Liver (tissue), 3 donors: ENCODE measurements at regions not wholly inside any gene's neighbourhood (a gene's known extent, or its start where the extent isn't known, plus 50 kb on each side); places are given as distances from the start of the nearest gene placed in this dataset.

Experiments used
- ATF3 ChIP-seq: IDR thresholded peaks from 2 replicates; pipeline ENCODE4 v1.6.1; 2016; ENCODE audit warnings: antibody characterized with exemption
- CTCF ChIP-seq: fragments of 150-350 bp; IDR thresholded peaks from 2 replicates; pipeline ENCODE4 v1.5.1; 2017; ENCODE audit warnings: improper control_type of control experiment, low read depth, low read length; ENCODE audit not compliant: missing input control
- GABPA ChIP-seq, 2 donors: IDR thresholded peaks in 1 of 2; conservative IDR thresholded peaks in 1 of 2; 2 replicates each; pipeline ENCODE4 v1.6.1; 2016; ENCODE audit warnings: antibody characterized with exemption in 2 of 2, mild to moderate bottlenecking in 1 of 2, moderate library complexity in 1 of 2
- JUND ChIP-seq, 2 donors: IDR thresholded peaks; 2 replicates each; pipeline ENCODE4 v1.6.1; 2016; ENCODE audit warnings: antibody characterized with exemption in 2 of 2
- MAX ChIP-seq: IDR thresholded peaks from 2 replicates; pipeline ENCODE4 v1.6.1; 2016; ENCODE audit warnings: antibody characterized with exemption
- NR2F2 ChIP-seq: IDR thresholded peaks from 2 replicates; pipeline ENCODE4 v1.6.1; 2016; ENCODE audit warnings: antibody characterized with exemption
- RXRA ChIP-seq, 2 donors: IDR thresholded peaks; 2 replicates each; pipeline ENCODE4 v1.6.1; 2017 to 2018; ENCODE audit warnings: antibody characterized with exemption in 2 of 2, mild to moderate bottlenecking in 1 of 2
- SP1 ChIP-seq: IDR thresholded peaks from 2 replicates; pipeline ENCODE4 v1.6.1; 2018; ENCODE audit warnings: antibody characterized with exemption, mild to moderate bottlenecking
- YY1 ChIP-seq: IDR thresholded peaks from 2 replicates; pipeline ENCODE4 v1.6.1; 2016; ENCODE audit warnings: antibody characterized with exemption, mild to moderate bottlenecking
- donor health status: healthy.
- donor health status: healthy.

GRCh38 chr3:194974468-194975135 lies 288.9 kb downstream of the FAM43A start:
- TF ChIP-seq CTCF (no peak), YY1 (no peak), NR2F2 (no peak), RXRA (IDR thresholded peaks at IDR 0.05) (no peak), GABPA (IDR thresholded peaks at IDR 0.05 in 1 of 2, conservative IDR thresholded peaks at IDR 0.05 in 1 of 2) (no peak), MAX (no peak), ATF3 (no peak), SP1 (no peak), JUND (IDR thresholded peaks at IDR 0.05) (no peak)
